ENCODE measurements at regions not wholly inside any gene's neighbourhood (a gene's known extent, or its start where the extent isn't known, plus 50 kb on each side); places are given as distances from the start of the nearest gene placed in this dataset.

DNA sequence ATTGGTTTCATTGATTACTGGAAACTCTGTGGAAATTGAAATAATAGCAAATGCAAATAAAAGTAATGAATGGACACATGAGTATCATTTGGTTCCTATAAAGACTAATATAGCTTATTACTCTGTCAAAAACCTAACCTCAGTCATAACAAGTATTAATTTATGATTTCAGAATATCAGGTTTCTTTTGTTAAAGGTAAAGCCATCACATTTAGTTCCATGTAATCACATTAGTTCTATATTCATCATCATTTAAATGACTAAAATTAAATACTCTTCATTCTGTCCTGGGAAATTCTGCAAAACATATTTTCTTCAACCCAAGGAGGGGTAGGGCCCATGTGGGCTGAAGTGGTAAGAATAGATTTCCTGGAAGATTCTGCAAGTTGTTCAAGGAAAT lies 68.2 kb upstream of the ANO3 start:
- TF ChIP-seq, protein P1, sequence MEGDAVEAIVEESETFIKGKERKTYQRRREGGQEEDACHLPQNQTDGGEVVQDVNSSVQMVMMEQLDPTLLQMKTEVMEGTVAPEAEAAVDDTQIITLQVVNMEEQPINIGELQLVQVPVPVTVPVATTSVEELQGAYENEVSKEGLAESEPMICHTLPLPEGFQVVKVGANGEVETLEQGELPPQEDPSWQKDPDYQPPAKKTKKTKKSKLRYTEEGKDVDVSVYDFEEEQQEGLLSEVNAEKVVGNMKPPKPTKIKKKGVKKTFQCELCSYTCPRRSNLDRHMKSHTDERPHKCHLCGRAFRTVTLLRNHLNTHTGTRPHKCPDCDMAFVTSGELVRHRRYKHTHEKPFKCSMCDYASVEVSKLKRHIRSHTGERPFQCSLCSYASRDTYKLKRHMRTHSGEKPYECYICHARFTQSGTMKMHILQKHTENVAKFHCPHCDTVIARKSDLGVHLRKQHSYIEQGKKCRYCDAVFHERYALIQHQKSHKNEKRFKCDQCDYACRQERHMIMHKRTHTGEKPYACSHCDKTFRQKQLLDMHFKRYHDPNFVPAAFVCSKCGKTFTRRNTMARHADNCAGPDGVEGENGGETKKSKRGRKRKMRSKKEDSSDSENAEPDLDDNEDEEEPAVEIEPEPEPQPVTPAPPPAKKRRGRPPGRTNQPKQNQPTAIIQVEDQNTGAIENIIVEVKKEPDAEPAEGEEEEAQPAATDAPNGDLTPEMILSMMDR (IDR thresholded peaks at IDR 0.05; ENCODE audit: borderline replicate concordance, insufficient read depth, low read depth, low read length) = no peak
- no peak overlapping the region for H3K4me3 ChIP-seq (ENCODE audit: low read depth, low read length)

DNA sequence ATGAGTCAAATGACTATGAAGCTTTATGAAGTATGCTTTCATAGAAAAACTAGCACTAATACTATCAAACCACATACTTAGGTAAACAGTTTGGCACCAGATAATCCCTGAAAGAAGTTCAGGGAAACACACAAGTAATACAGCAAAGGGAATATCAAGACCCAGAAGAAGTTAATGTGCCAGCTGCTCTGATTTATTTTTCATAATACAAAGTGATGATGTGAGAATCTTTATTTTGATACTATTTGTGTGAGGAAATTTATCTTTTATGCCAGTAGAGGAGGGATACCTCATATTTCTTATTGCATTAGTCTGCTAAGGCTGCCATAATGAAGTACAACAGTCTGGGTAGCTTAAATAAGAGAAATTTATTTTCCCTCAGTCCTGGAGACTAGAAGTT lies 67.7 kb upstream of the ANO3 start:
- TF ChIP-seq, protein P1 (IDR thresholded peaks at IDR 0.05; ENCODE audit: borderline replicate concordance, insufficient read depth, low read depth, low read length) = no peak
- no peak overlapping the region for H3K4me3 ChIP-seq (ENCODE audit: low read depth, low read length)

- TF ChIP-seq, protein P1 (IDR thresholded peaks at IDR 0.05; ENCODE audit: borderline replicate concordance, insufficient read depth, low read depth, low read length) = no peak
- H3K4me3 ChIP-seq (ENCODE audit: low read depth, low read length) = no peak overlapping the region
These were observed 62.8 kb upstream of the ANO3 start for GRCh38 chr11:26268980-26269660.

GRCh38 chr11:26271666-26272065 lies 60.3 kb upstream of the ANO3 start:
- H3K4me3 ChIP-seq (ENCODE audit: low read depth, low read length) = no peak overlapping the region
- TF ChIP-seq, protein P1 (IDR thresholded peaks at IDR 0.05; ENCODE audit: borderline replicate concordance, insufficient read depth, low read depth, low read length) = no peak

- H3K4me3 ChIP-seq (ENCODE audit: low read depth, low read length) = no peak overlapping the region
- TF ChIP-seq, protein P1 (IDR thresholded peaks at IDR 0.05; ENCODE audit: borderline replicate concordance, insufficient read depth, low read depth, low read length) = peak; percentile 83
These were observed 55.0 kb upstream of the ANO3 start for GRCh38 chr11:26276798-26277424.

GRCh38 chr11:26278354-26278753 lies 53.6 kb upstream of the ANO3 start:
- TF ChIP-seq, protein P1 (IDR thresholded peaks at IDR 0.05; ENCODE audit: borderline replicate concordance, insufficient read depth, low read depth, low read length) = no peak
- H3K4me3 ChIP-seq (ENCODE audit: low read depth, low read length) = no peak overlapping the region
